Ammon's horn (tissue), 1 donor: ENCODE measurements at regions not wholly inside any gene's neighbourhood (a gene's known extent, or its start where the extent isn't known, plus 50 kb on each side); places are given as distances from the start of the nearest gene placed in this dataset.
"Not testable (repeated sequence)": the region's sequence is repeated elsewhere in the genome, so short reads cannot be mapped to it uniquely, and the experiment has no call there.

Source experiments
- DNase-seq: peaks from one replicate; pipeline ENCODE4 v3.0.0-alpha.2; 2016; ENCODE audit warnings: low spot score

DNA sequence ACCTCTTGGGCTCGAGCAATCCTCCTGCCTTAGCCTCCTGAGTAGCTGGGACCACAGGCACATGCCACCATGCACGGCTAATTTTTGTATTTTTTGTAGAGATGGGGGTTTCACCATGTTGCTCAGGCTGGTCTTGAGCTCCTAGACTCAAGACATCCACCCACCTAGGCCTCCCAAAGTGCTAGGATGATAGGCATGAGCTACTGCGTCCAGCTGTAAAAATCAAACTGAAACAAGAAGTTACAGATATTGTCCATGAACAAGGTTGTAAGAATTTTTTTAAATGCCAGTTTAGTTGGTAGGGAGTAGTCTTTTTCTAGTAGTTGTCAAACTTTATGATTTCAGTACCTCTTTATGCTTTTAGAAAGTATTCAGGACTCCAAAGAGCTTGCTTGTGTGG, 424.4 kb upstream of the PMFBP1 start:
- no peak for DNase-seq

DNA sequence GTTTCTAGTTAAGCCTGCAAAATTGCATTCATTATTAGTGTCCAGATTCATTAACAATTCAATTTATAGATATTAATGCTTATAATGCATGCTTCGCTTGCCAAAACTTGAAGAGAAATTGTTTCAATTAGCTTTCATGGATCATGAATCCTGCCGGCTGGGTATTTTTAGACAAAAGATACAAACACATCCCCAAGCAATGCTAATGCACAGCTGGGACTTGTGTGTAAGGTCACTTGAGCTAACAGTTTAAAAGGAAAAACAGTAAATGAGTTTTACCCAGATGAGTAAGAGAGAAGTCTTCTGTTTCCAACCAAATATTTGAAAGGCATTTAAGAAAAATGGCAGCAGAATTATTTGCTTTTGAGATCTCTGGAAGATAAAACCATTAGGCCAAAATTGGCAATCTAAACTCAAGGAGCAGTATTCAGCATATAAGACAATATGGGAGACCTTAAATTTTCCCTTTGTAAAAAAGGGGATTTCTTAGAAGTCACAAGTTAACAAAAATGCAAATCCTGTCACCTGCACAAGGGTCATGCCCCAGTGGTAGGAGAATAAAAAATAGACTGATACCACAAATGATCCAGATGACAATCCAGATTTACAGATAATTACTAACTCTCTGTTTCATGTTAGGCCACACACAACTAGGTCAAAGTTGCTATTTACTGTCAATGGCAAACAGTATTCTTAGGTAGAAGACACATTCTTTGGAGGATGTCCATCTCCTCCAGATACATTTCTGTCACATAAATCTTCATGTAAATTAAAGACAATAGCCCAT, 418.4 kb upstream of the PMFBP1 start:
- DNase-seq = no peak

DNA sequence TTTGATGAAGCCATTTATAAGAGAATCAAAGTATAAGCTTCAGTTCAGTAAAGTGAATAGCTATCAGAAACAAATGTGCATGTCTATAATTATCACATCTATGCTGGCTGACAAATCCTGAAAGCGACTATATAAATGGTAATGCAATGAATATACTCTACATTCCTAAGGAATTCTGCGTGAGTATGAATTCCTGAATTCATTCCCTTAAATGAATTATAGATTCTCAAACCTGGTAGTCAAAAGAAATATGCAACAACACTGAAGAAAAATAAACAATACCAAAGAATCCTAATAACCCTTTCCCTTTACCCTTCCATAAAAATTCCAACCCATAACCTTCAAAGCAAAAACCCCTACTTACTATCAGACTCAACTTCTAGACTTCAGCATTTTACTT, 416.6 kb upstream of the PMFBP1 start:
- DNase-seq = no peak

DNA sequence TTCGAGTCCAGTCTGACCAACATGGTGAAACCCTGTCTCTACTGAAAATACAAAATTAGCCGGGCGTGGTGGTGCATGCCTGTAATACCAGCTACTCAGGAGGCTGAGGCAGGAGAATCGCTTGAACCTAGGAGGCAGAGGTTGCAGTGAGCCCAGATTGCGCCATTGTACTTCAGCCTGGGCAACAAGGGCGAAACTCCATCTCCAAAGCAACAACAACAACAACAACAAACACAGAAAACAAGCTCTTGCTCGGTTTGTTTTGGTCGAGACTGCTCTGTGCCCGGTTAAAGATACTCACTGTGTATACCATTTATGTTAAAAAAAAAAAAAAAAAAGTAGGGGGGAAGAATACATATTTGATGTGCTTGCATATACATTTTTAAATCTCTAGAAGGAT, 406.1 kb upstream of the PMFBP1 start:
- DNase-seq = not testable (repeated sequence)

DNA sequence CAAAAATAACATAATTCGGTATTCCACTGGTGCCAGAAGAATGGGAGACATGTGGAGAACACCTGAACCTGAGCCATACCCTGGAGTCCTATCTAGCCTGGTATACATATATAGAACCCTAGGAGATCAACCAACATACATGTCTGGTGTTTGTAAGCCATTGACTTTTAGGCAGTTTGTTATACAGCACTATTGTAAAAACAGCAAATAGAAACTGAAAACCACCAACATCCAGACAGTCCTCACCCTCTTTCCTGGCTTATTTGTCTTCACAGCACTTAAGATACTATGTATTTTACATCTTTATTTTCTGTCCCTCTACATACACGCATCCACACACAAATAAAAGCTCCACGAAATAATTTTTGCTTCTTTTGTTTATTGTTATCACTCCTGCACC, 404.2 kb upstream of the PMFBP1 start:
- DNase-seq = no peak

DNA sequence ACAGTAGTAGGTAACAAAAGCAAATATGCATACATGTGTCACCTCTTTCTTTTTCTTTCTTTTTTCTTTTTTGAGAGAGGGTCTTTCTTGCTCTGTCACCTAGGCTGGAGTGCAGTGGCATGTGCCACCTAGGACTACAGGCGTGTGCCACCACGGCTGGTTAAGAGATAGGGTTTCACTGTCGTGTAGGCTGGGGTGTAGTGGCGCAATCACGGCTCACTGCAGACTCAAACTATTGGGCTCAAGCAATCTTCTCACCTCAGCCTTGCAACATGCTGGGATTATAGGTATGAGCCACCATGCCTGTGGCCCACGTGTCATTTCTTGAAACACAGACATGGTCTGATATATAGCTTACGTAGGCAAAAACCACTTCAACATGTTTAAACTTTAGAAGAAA, 397.7 kb upstream of the PMFBP1 start:
- no peak for DNase-seq

DNA sequence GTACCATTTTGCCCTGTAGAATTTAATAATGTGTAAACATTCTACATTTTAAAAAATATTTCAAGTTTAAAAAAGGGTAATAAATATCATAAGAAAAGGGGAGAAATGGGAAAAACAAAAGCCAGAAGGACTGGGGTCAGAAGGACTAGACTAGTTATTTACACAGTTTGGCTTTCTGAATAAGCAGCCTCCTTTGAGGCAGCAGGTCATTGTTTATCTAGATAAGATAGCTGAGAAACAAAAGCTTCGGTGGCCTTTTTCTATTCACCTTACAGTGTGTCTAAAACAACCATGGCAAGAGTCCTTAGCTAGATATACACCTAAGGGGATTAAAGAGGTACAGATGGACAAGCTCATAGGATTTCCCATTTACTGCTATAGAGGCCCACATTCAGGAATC, 396.5 kb upstream of the PMFBP1 start:
- no peak for DNase-seq

DNA sequence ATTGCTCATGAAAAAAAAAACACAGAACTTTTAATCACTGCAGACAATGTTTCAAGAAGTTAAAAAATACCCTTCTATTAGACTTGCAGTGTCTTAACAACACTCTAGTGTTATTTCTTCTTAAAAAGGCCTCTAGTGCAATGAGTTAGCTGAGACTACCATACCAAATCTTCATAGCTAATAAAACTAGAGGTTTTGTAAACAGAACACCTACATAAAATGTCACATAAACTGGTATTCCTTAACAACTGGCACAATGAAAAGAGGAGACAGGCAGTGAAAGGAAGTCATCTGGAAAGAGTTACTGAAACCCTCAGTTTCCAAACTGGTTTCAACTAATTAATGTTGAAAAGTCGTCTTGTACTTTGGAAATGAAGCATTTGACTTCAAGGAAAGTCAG, 394.2 kb upstream of the PMFBP1 start:
- DNase-seq = no peak

DNA sequence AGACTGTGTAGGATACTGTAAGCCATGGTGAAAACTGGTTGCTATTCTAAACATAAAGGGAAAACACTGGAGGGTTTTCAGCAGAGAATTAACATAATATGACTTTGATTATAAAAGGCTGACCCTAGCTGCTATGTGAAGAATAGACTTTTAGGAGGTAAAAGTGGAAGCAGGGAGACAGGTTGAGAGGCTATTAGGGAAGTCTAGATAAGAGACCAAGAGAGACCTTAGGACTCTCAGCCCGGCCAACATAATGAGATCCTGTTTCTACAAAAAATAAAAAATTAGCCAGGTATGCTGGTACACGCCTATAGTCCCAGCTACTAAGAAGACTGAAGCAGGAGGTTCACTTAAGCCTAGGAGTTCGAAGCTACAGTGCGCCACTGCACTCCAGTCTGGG, 393.2 kb upstream of the PMFBP1 start:
- DNase-seq = no peak

DNA sequence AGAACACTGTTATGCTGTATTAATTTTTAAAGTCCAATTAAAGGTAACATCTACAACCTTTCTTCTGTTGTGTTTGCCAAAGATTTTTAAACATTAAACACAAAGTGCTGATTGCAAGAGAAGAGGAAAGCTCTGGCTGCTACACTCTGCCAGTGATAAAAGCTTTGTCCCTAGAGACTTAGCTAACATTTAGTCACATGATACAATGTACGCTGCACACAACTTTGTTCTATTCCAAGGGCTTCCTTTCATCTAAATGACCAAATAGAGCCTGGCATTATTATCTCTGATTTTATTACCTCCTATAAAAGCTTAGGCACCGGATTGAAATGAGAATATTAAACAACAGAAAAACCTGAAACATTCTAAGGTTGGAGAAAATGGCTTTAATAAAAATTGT, 388.7 kb upstream of the PMFBP1 start:
- DNase-seq = no peak

DNA sequence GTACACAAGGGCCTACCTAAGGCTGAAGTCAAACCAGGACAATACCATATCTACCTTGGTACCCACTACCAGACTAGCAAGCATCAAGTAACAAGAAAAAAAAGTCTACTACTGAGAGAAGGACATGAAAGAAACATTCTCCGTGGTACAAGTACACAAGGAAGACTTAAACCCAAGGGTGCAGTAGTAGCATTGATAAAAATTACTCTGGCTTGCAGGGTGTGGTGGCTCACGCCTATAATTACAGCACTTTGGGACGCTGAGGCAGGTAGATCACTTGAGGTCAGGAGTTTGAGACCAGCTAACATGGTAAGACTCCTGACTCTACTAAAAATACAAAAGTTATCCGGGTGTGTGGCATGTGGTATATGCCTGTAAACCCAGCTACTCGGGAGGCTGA, 386.5 kb upstream of the PMFBP1 start:
- no peak for DNase-seq

DNA sequence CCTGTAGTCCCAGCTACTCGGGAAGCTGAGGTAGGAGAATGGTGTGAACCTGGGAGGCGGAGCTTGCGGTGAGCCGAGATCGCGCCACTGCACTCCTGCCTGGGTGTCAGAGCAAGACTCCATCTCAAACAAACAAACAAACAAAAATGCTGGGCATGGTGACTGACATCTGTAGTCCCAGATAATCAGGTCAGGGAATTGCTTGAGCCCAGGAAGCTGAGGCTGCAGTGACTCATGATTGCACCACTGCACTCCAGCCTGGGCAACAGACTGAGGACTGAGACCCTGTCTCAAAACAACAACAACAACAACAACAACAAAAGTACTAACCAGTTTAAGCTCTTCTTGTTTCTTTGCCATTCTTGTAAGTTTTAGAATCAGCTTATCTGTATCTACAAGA, 383.0 kb upstream of the PMFBP1 start:
- DNase-seq = no peak

DNA sequence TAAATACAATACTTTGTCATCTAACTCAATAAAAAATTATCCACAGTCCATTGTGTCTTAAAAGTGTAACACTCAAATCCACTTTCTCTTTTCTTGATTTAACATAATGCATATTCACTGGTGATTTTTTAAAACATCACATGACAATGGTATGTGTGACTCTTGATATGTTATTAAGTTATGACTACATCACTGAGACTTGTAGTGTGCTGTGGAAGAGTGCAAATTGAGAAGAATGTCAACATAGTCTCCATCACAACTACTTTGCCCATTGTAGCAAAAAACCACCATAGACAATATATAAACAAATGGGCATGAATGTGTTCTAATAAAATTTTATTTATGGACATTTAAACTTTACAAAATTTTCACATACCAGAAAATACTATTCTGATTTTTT, 380.7 kb upstream of the PMFBP1 start:
- DNase-seq = no peak

DNA sequence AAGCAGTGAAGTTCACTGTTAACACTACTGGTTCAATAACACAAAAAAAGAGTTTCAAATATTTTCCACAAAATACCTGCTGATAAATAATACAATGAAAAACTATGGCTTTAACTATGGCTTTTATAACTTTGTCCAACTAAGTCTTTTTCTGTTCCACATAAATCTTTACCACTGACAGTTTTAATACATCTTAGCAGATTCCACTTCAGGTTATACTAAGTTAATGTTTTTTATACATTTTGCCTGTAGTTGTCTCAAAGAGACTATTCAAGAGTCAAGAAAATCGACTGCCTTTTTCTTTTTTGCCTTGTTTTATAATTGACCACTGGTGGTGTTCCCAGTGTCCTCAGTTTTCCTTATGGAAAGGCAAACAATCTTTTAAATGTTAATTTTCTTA, 379.7 kb upstream of the PMFBP1 start:
- DNase-seq = no peak

DNA sequence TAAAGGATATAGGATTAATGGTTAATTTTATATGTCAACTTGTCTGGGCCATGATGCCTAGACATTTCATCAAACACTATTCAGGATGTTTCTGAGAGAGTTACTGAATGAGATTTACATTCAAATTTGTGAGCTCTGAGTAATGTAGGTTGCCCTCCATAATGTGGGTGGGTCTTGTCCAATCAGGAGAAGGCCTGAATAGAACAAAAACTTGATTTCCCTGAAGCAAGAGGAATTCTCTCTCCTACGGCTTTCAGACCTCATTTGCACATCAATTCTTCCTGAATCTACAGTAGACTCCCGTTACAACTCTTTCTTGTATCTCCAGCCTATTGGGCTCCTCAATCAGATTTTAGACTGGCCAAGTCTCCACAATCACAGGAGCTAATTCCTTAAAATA, 377.9 kb upstream of the PMFBP1 start:
- DNase-seq = no peak

DNA sequence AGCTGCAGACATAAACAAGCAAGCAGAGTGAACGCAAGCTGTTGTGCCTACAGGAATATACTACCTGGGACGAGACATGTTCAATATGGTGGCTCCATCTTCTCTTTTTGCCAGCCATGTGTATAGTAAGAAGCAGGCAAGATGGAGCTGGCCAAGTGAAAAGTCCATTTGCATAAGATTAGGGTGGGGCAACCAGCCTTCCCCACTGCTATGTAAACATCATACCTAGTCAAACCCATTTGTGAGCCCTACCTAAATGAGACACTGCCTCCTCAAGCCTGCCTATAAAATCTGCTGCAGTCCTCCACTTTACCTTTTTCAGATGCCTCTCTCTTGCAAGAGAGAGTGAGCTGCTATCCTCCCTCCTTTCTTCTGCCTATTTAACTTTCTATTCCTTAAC, 370.1 kb upstream of the PMFBP1 start:
- DNase-seq = no peak

DNA sequence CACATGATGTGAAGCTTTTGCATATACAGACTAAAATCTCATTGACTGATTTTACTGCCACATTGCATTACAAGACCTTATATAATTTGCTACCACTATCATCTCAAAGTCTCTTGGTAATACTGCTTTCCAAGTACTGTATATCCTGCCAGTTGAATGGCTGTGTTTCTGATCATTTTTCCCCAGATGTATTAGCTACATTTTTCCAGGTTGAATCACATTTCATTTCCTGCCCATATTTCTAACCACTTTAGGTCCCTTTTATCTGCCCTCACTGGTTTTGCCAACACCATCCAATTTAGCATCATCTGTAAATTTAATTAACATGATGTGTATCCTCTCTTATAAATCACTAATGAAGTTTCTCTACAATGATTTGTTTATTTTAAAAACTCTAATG, 365.7 kb upstream of the PMFBP1 start:
- no peak for DNase-seq

DNA sequence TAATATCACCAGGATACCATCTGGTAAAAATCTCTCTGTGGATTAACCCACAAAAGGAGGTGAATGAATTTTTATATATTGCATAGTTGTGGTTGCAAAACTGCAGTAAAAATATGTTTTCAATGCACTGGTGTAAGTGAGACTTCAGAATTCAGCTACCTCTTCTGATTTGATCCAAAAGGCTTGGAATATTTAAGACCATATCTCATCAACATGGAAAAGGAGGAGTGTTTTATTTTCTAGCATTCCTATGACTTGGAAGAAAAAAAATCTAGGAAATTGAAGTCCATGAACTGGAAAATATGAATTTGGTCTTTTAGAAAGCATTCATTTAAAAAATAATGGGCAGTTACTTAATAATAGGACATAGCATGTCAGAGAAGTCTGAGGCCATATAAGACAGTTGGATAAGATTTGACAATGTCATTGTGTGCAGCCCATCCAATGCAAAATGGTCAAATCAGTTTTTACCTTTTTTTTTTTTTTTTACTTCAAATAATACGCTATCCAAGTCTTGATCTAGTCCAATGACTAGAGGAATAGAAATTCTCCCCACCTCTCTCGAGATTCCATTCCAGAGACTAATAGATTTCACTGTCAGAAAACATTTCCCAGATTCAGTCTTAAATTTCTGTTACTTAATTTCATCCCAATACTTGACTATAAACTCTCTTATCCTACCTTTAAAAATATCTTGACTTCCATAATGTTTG, 364.9 kb upstream of the PMFBP1 start:
- no peak for DNase-seq

DNA sequence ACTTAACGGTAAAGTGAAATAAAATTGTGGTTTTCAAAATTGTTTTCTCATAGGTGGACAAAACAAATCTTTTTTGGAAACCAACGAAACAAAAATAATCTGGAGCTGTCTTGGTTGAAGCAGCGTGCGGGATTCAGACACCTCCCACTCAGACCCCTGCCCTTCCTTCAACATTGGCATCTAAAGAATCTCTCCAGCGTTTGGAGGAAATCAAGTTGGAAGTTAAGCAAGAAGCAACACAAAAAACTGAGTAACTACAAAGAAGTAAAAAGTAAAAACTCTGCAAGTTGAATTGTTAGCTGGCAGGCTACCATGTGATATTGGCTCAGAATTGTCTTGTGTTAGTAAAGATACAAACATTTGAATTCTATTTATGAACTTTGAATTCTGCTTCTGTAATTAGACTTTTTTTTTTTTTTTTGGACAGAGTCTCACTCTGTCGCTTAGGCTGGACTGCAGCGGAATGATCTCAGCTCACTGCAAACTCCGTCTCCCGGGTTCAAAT, 361.0 kb upstream of the PMFBP1 start:
- no peak for DNase-seq

DNA sequence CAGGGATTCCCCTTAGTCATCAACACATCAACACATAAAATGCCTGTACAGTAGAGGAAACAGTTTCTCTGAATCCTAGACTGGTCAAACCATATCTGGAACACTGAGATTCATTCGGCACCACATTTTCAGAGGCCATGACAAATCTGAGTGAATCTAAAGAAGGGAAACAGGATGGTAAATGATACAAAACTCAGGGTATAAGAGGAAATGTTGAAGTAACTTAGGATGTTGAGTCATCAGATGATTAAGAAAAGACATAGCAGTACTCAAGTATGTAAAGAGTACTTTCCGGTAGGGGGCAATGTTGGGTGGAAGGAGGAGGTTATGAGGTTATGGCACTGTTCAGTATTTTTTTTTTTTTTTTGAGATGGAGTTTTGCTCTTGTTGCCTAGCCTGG, 358.5 kb upstream of the PMFBP1 start:
- no peak for DNase-seq

DNA sequence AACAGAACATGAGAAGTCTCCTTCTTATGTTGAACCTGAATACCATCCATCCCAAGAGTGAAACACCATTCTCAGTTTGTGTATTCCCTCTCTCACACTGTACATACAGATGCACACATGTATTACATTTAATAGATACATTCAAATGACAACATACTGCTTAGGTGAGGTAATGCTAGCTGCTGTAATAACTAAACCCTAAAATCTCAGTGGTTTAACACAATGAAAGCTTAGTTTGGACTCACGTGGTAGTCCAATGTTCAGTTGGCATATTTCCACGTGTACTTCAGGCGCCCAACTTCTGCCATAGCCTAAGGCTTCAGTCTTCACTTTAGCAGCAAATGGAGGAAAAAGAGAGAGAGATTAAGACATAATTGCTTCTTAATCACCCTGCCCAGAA, 351.1 kb upstream of the PMFBP1 start:
- DNase-seq = no peak

DNA sequence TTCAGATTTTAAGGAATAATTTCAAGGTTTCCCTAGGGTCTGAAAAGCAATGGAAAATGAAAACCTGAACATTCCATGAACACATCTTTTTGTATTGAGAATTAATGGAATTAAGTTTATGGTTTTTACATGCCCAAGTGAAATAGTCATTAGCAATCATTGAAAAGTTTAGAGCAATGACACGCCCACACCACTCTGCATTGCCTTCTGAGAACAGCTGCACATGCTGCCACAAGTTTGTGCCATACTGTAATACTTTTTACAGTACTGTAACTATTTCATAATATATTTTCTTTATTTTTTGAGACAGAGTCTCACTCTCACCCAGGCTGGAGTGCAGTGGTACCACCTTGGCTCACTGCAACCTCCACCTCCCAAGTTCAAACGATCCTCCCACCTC, 345.2 kb upstream of the PMFBP1 start:
- DNase-seq = no peak

DNA sequence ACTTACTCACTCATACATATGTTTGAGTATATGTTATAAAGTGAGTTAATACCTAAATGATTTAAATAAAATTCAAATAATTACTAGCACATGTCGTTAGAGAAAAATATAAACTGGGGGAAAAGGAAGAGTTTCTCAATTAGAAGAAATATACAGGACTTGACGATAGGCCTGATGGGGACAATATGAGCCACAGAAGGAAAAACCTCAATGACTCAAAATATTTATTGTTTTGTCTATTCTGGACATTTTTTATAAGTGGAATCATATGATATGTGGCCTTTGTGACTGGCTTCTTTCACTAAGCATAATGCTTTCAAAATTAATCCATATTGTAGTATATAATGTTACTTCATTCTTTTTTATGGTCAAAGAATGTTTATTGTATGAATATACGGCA, 339.2 kb upstream of the PMFBP1 start:
- DNase-seq = no peak

DNA sequence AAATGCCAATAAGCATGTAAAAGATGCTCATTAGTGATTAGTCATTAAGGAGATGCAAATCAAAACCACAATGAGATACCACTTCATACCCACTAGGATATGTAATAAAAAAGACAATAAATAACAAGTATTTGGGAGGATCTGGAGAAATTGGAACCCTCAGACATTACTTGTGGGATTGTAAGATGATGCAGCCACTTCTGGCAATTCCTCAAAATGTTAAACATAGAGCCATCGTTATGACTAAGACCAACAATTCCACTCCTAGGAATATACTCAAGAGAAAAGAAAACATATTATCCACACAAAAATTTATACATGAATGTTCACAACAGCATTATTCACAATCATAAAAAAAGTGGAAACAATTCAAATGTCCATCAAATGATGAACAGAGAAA, 336.2 kb upstream of the PMFBP1 start:
- DNase-seq = no peak
